NT2/D1 (cell line): ENCODE measurements at regions not wholly inside any gene's neighbourhood (a gene's known extent, or its start where the extent isn't known, plus 50 kb on each side); places are given as distances from the start of the nearest gene placed in this dataset.

Experiments
- SUZ12 ChIP-seq: IDR thresholded peaks from 2 replicates; pipeline ENCODE4 v1.6.1; 2011; ENCODE audit not compliant: insufficient read length, insufficient read depth; ENCODE audit errors: extremely low read depth
- YY1 ChIP-seq: IDR thresholded peaks from 2 replicates; pipeline ENCODE4 v1.6.1; 2011; ENCODE audit not compliant: insufficient read length, insufficient read depth
- ZNF274 ChIP-seq: IDR thresholded peaks from 2 replicates; pipeline ENCODE4 v1.6.1; 2011; ENCODE audit warnings: mild to moderate bottlenecking, low read depth, low read length

- TF ChIP-seq ZNF274 (no peak), YY1 (no peak), SUZ12 (no peak)
Measured at GRCh38 chr1:83682132-83682531, 316.8 kb downstream of the TTLL7 start.
